ENCODE measurements at regions not wholly inside any gene's neighbourhood (a gene's known extent, or its start where the extent isn't known, plus 50 kb on each side); places are given as distances from the start of the nearest gene placed in this dataset.

DNA sequence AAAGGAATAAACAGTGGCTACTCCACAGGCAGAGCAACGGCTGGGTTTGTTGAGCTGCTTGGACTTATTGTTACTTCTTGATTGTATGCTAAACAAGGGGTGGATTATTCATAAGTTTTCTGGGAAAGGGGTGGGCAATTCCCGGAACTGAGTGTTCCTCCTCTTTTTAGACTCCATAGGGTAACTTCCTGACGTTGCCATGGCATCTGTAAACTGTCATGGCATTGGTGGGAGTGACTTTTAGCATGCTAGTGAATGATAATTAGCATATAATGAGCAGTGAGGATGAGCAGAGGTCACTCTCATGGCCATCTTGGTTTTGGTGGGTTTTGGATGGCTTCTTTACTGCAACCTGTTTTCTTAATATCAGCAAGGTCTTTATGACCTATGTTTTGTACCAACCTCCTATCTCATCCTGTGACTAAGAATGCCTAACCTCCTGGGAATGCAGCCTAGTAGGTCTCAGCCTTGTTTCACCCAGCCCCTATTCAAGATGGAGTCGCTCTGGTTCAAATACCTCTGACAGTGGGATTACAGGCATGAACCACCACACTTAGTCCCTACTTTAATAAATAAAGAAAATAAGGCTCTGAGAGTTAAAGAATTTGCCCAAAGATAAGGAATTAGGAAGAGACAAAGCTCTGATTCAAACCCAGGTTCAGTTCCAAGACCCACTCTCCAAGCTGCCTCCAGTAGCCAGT lies 65.6 kb upstream of the CLMP start:
- H3K4me3 ChIP-seq (ENCODE audit: low read length), result no peak overlapping the region
- TF ChIP-seq, protein P1, sequence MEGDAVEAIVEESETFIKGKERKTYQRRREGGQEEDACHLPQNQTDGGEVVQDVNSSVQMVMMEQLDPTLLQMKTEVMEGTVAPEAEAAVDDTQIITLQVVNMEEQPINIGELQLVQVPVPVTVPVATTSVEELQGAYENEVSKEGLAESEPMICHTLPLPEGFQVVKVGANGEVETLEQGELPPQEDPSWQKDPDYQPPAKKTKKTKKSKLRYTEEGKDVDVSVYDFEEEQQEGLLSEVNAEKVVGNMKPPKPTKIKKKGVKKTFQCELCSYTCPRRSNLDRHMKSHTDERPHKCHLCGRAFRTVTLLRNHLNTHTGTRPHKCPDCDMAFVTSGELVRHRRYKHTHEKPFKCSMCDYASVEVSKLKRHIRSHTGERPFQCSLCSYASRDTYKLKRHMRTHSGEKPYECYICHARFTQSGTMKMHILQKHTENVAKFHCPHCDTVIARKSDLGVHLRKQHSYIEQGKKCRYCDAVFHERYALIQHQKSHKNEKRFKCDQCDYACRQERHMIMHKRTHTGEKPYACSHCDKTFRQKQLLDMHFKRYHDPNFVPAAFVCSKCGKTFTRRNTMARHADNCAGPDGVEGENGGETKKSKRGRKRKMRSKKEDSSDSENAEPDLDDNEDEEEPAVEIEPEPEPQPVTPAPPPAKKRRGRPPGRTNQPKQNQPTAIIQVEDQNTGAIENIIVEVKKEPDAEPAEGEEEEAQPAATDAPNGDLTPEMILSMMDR (IDR thresholded peaks at IDR 0.05; ENCODE audit: insufficient read depth, low read depth, low read length, missing control alignments), result no peak
- peak; percentile 39 for DNase-seq (ENCODE audit: low read depth)

DNA sequence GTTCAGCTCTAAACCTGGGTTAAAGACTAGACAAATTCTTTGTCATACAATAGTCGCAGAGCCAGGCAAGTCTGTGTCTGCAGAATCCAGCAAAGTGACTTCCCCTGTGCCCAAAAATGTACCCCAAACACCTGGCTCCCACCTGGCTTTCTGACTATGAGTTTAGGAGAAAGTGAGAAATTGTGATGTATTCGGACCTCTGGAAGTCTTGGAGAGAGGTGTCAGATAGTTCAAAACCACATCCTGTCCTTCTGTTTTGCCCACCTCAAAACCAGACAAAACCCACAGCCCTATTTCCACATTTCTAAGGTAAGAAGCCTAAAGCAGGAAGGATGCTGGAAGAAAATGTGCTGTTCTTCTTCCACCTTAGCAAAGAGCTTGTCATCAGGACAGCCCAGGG lies 63.8 kb upstream of the CLMP start:
- no peak overlapping the region for H3K4me3 ChIP-seq (ENCODE audit: low read length)
- no peak for DNase-seq (ENCODE audit: low read depth)
- TF ChIP-seq, protein P1 (IDR thresholded peaks at IDR 0.05; ENCODE audit: insufficient read depth, low read depth, low read length, missing control alignments), result no peak

- DNase-seq (ENCODE audit: low read depth), result no peak
- TF ChIP-seq, protein P1 (IDR thresholded peaks at IDR 0.05; ENCODE audit: insufficient read depth, low read depth, low read length, missing control alignments), result no peak
- no peak overlapping the region for H3K4me3 ChIP-seq (ENCODE audit: low read length)
Measured at GRCh38 chr11:123257370-123257769, 62.3 kb upstream of the CLMP start.

- DNase-seq (ENCODE audit: low read depth), result no peak
- no peak overlapping the region for H3K4me3 ChIP-seq (ENCODE audit: low read length)
- TF ChIP-seq, protein P1 (IDR thresholded peaks at IDR 0.05; ENCODE audit: insufficient read depth, low read depth, low read length, missing control alignments), result no peak
Measured at GRCh38 chr11:123255909-123256308, 60.9 kb upstream of the CLMP start.

GRCh38 chr11:123254357-123254756 lies 59.3 kb upstream of the CLMP start:
- TF ChIP-seq, protein P1 (IDR thresholded peaks at IDR 0.05; ENCODE audit: insufficient read depth, low read depth, low read length, missing control alignments), result no peak
- H3K4me3 ChIP-seq (ENCODE audit: low read length), result no peak overlapping the region
- no peak for DNase-seq (ENCODE audit: low read depth)

DNA sequence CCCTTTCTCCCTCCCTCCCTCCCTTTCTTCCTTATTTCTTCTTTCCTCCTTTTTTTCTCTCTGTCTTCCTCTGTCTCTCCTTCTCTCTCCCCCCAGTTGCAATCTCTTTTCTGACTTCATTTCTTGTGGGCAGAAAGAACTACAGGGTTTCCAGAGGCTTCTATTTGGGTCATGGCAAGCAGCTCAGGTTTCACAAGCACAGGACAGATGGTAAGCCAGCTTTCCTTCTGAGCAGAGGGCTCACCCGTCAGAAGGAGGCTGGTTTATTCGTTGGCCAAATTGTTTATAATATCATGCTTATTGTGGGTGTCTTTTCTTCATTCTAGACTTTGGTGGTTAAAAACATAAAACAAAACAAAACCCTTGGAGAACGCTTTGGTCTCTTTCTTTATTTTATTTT lies 58.9 kb upstream of the CLMP start:
- no peak for DNase-seq (ENCODE audit: low read depth)
- H3K4me3 ChIP-seq (ENCODE audit: low read length), result no peak overlapping the region
- TF ChIP-seq, protein P1 (IDR thresholded peaks at IDR 0.05; ENCODE audit: insufficient read depth, low read depth, low read length, missing control alignments), result no peak

DNA sequence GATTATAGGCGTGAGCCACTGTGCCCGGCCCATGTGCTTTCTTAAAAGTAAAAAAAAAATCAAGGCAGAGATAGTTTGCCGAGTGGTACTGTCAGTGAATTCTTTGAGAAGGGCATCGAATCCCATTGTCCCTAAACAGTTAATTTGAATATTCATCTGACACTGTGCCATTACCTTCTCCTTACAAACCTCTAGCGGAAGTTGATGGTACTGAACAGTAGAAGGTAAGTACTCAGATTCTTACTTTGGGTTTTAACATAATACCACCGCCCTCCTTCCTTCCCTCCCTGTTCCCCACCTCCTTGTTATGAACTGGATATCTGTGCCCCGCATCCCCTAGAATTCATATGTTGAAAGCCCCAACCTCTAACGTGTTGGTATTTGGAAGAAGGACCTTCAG lies 58.2 kb upstream of the CLMP start:
- DNase-seq (ENCODE audit: low read depth), result no peak
- TF ChIP-seq, protein P1 (IDR thresholded peaks at IDR 0.05; ENCODE audit: insufficient read depth, low read depth, low read length, missing control alignments), result no peak

More for the DNA sequence above, 58.2 kb upstream of the CLMP start:
- H3K4me3 ChIP-seq (ENCODE audit: low read length), result no peak overlapping the region

Data from epithelial cell of esophagus (primary cell).